Cardiac muscle cell (in vitro differentiated cells and primary cell): ENCODE measurements at regions not wholly inside any gene's neighbourhood (a gene's known extent, or its start where the extent isn't known, plus 50 kb on each side); places are given as distances from the start of the nearest gene placed in this dataset.

Source experiments
- DNase-seq, 2 donors: peaks; one replicate each; pipeline versions ENCODE4 v3.0.0 to v3.0.0-alpha.2; 2010 to 2017; ENCODE audit warnings: low read depth in 1 of 2, low spot score in 1 of 2
- H3K27ac ChIP-seq: fragments of 200-600 bp; sonication (generic); 2 replicates; pipeline ENCODE4 v1.5.1; 2016
- H3K27me3 ChIP-seq: fragments of 200-600 bp; sonication (generic); 2 replicates; pipeline ENCODE4 v1.6.0; 2016; ENCODE audit warnings: control low read depth
- H3K36me3 ChIP-seq: fragments of 200-600 bp; sonication (generic); 2 replicates; pipeline ENCODE4 v1.5.1; 2016; ENCODE audit warnings: control low read depth
- H3K4me1 ChIP-seq: fragments of 200-600 bp; sonication (generic); 2 replicates; pipeline ENCODE4 v1.8.1; 2017; ENCODE audit warnings: low read depth, mild to moderate bottlenecking, mixed run types
- H3K4me3 ChIP-seq: fragments of 200-600 bp; sonication (generic); 2 replicates; pipeline ENCODE4 v1.5.1; 2016; ENCODE audit warnings: mild to moderate bottlenecking
- H3K9me3 ChIP-seq: fragments of 200-600 bp; sonication (generic); 2 replicates; pipeline ENCODE4 v1.5.1; 2017; ENCODE audit warnings: low read depth, mild to moderate bottlenecking, control low read depth
- TF ChIP-seq, protein P1 (sequence below): IDR thresholded peaks from 2 replicates; pipeline ENCODE4 v1.5.1; 2012; ENCODE audit warnings: low read depth, mild to moderate bottlenecking, low read length

DNA sequence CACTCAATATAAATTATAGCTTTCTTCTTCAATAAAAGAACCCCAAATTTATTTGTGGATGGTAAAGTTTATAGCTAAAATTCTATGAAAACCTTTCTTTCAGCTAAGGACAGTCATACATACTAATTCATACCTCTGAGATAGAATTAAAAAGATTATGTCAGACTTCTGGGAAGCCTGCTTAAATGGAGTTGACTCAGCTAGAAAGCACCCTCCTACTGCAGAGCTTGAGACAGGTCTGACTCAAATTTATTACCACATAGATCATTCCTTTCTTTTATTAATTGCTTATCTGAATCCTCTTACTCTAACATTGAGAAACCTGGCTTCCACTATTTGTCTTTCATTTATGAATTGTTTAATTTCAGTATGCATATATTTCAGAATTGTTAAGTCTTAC lies 1007.0 kb upstream of the LRFN5 start:
- H3K27ac ChIP-seq, result no peak overlapping the region
- no peaks in the 10 kb centered on the region for H3K36me3 ChIP-seq
- no peaks in the 10 kb centered on the region for H3K27me3 ChIP-seq
- TF ChIP-seq, protein P1, sequence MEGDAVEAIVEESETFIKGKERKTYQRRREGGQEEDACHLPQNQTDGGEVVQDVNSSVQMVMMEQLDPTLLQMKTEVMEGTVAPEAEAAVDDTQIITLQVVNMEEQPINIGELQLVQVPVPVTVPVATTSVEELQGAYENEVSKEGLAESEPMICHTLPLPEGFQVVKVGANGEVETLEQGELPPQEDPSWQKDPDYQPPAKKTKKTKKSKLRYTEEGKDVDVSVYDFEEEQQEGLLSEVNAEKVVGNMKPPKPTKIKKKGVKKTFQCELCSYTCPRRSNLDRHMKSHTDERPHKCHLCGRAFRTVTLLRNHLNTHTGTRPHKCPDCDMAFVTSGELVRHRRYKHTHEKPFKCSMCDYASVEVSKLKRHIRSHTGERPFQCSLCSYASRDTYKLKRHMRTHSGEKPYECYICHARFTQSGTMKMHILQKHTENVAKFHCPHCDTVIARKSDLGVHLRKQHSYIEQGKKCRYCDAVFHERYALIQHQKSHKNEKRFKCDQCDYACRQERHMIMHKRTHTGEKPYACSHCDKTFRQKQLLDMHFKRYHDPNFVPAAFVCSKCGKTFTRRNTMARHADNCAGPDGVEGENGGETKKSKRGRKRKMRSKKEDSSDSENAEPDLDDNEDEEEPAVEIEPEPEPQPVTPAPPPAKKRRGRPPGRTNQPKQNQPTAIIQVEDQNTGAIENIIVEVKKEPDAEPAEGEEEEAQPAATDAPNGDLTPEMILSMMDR, result no peak
- no peaks in the 10 kb centered on the region for H3K4me1 ChIP-seq
- H3K4me3 ChIP-seq, result no peak overlapping the region
- no peak for DNase-seq
- no peaks in the 10 kb centered on the region for H3K9me3 ChIP-seq

DNA sequence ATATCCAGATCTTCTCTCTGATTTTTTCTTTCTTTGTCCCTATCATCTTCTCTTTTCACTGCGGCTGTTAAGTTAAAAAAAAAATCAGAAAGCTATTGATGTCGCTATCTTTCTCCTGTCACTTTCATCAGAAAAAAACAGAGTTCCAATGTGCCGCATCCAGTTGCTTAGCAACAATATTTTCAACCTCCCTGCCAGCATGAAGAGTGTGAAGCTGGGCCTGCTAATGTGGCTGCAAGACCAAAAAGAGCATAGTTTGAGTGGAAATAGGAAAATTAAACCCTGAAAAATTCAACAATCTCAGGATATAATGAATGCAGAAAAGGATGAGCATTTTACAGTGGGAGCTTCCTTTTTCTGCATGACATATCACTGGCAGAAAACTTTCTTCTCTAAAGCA lies 1025.4 kb upstream of the LRFN5 start:
- H3K27me3 ChIP-seq, result no peaks in the 10 kb centered on the region
- TF ChIP-seq, protein P1, result no peak
- DNase-seq, result no peak

DNA sequence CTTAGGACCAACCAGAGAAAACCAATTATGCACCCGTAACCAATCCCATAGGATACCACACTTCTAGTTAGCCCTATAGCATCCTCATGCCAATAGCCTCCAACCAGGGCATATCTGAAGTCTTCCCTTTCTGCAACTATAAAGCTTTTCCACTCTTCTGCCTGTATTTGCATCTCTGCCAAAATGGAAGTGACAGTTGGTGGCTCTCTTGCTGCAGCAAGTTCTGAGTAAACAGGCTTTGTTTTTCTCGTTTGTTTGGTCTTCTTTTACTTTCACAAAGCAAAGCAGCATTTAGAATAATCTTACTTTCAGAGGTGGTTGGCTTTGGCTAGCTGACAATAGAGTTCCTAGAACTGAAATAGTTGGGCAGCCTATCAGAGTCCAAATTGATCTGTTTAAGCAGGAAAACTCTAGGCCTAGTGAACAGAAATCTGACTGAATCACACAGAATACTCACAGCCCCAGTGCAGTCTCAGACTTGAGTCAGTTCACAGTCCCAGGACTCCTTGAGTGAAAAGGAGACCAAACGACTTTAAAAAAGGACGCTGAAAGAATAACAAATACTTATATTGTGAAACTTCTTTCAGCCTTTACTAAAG lies 1029.7 kb upstream of the LRFN5 start:
- no peaks in the 10 kb centered on the region for H3K4me1 ChIP-seq
- no peaks in the 10 kb centered on the region for H3K9me3 ChIP-seq
- no peaks in the 10 kb centered on the region for H3K27me3 ChIP-seq
- H3K36me3 ChIP-seq, result no peaks in the 10 kb centered on the region
- no peak overlapping the region for H3K4me3 ChIP-seq
- DNase-seq, result no peak
- no peak overlapping the region for H3K27ac ChIP-seq
- TF ChIP-seq, protein P1, result no peak

More for the DNA sequence above, 1025.4 kb upstream of the LRFN5 start:
- H3K27ac ChIP-seq, result no peak overlapping the region
- H3K36me3 ChIP-seq, result no peaks in the 10 kb centered on the region
- no peaks in the 10 kb centered on the region for H3K4me1 ChIP-seq
- no peaks in the 10 kb centered on the region for H3K9me3 ChIP-seq
- no peak overlapping the region for H3K4me3 ChIP-seq

DNA sequence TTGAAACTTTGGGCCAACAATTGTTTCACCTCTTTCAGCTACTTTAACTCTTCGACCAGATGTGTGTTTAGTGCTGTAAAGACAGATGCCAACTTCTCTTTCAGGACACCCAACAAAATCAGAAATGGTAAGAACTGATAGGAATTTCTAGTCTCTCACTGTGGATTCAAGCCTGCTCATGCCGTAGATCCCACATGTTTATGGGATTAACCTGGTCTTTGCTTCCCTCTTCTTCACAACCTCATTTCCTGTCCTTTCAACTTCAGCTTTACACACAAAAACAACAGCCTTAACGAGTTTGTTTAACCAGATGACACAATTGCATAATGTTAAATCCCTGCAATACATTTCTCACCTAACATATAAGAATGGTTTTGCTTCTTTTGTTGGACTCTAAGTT lies 1031.9 kb upstream of the LRFN5 start:
- Histone ChIP-seq H3K27me3 (no peaks in the 10 kb centered on the region), H3K36me3 (no peaks in the 10 kb centered on the region), H3K4me1 (no peaks in the 10 kb centered on the region), H3K27ac (no peak overlapping the region), H3K4me3 (no peak overlapping the region), H3K9me3 (no peaks in the 10 kb centered on the region)
- DNase-seq, result no peak
- TF ChIP-seq, protein P1, result no peak

GRCh38 chr14:40525314-40525713 lies 1081.4 kb upstream of the LRFN5 start:
- no peak for DNase-seq
- H3K4me3 ChIP-seq, result no peak overlapping the region
- H3K36me3 ChIP-seq, result no peaks in the 10 kb centered on the region
- H3K27ac ChIP-seq, result no peak overlapping the region
- no peaks in the 10 kb centered on the region for H3K9me3 ChIP-seq
- no peaks in the 10 kb centered on the region for H3K27me3 ChIP-seq
- TF ChIP-seq, protein P1, result no peak
- H3K4me1 ChIP-seq, result no peaks in the 10 kb centered on the region
